GM12878 (cell line): ENCODE measurements at regions not wholly inside any gene's neighbourhood (a gene's known extent, or its start where the extent isn't known, plus 50 kb on each side); places are given as distances from the start of the nearest gene placed in this dataset.

Experiments used
- ATF2 ChIP-seq: IDR thresholded peaks from 2 replicates; pipeline ENCODE4 v1.6.1; 2012; ENCODE audit warnings: low read length, inconsistent platforms
- JUNB ChIP-seq: IDR thresholded peaks from 2 replicates; pipeline ENCODE4 v1.6.1; 2016; ENCODE audit warnings: antibody characterized with exemption, mild to moderate bottlenecking
- JUND ChIP-seq: IDR thresholded peaks from 2 replicates; pipeline ENCODE4 v1.6.1; 2012; ENCODE audit warnings: low read depth, mild to moderate bottlenecking, low read length, improper control_type of control experiment, moderate library complexity
- NFYA ChIP-seq: IDR thresholded peaks from 2 replicates; pipeline ENCODE4 v1.6.1; 2011; ENCODE audit warnings: low read depth, mild to moderate bottlenecking, low read length, improper control_type of control experiment, borderline replicate concordance
- POLR2AphosphoS5 ChIP-seq: IDR thresholded peaks from 2 replicates; pipeline ENCODE4 v1.6.1; 2011; ENCODE audit warnings: mild to moderate bottlenecking, low read length, inconsistent platforms
- REST ChIP-seq: IDR thresholded peaks from 2 replicates; pipeline ENCODE4 v1.6.1; 2012; ENCODE audit warnings: mild to moderate bottlenecking, low read depth, low read length
- SMC3 ChIP-seq: IDR thresholded peaks from 2 replicates; pipeline ENCODE4 v1.6.1; 2011; ENCODE audit warnings: low read length, improper control_type of control experiment, borderline replicate concordance
- TAF1 ChIP-seq: IDR thresholded peaks from 2 replicates; pipeline ENCODE4 v1.6.1; 2011; ENCODE audit warnings: mild to moderate bottlenecking, low read depth, low read length, borderline replicate concordance
- USF2 ChIP-seq: IDR thresholded peaks from 2 replicates; pipeline ENCODE4 v1.6.1; 2011; ENCODE audit warnings: low read depth, low read length, improper control_type of control experiment, borderline replicate concordance
- TF ChIP-seq, protein P1 (sequence below): fragments of 450-650 bp; IDR thresholded peaks from 2 replicates; pipeline ENCODE4 v1.6.1; 2017; ENCODE audit warnings: mild to moderate bottlenecking, low read depth, inconsistent platforms; ENCODE audit not compliant: poor library complexity, severe bottlenecking
- TF ChIP-seq, protein P2 (sequence below), 3 experiments: IDR thresholded peaks in 2 of 3; conservative IDR thresholded peaks in 1 of 3; 2 replicates each; pipeline ENCODE4 v1.5.1; 2011; ENCODE audit warnings: low read depth in 3 of 3, low read length in 3 of 3, mild to moderate bottlenecking in 3 of 3, control low read depth in 2 of 3, moderate library complexity in 2 of 3, inconsistent platforms in 1 of 3, mixed read lengths in 1 of 3; ENCODE audit not compliant: control insufficient read depth in 2 of 3, insufficient read depth in 1 of 3; ENCODE audit errors: extremely low read depth in 1 of 3
- TF ChIP-seq, protein P3 (sequence below): IDR thresholded peaks from 2 replicates; pipeline ENCODE4 v1.6.1; 2012; ENCODE audit warnings: low read depth, low read length, improper control_type of control experiment

- TF ChIP-seq SMC3 (no peak), JUNB (no peak), USF2 (no peak), TAF1 (no peak), JUND (no peak), ATF2 (no peak), REST (no peak), NFYA (no peak), POLR2AphosphoS5 (no peak)
- TF ChIP-seq, protein P1, sequence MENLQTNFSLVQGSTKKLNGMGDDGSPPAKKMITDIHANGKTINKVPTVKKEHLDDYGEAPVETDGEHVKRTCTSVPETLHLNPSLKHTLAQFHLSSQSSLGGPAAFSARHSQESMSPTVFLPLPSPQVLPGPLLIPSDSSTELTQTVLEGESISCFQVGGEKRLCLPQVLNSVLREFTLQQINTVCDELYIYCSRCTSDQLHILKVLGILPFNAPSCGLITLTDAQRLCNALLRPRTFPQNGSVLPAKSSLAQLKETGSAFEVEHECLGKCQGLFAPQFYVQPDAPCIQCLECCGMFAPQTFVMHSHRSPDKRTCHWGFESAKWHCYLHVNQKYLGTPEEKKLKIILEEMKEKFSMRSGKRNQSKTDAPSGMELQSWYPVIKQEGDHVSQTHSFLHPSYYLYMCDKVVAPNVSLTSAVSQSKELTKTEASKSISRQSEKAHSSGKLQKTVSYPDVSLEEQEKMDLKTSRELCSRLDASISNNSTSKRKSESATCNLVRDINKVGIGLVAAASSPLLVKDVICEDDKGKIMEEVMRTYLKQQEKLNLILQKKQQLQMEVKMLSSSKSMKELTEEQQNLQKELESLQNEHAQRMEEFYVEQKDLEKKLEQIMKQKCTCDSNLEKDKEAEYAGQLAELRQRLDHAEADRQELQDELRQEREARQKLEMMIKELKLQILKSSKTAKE = no peak
- TF ChIP-seq, protein P2, sequence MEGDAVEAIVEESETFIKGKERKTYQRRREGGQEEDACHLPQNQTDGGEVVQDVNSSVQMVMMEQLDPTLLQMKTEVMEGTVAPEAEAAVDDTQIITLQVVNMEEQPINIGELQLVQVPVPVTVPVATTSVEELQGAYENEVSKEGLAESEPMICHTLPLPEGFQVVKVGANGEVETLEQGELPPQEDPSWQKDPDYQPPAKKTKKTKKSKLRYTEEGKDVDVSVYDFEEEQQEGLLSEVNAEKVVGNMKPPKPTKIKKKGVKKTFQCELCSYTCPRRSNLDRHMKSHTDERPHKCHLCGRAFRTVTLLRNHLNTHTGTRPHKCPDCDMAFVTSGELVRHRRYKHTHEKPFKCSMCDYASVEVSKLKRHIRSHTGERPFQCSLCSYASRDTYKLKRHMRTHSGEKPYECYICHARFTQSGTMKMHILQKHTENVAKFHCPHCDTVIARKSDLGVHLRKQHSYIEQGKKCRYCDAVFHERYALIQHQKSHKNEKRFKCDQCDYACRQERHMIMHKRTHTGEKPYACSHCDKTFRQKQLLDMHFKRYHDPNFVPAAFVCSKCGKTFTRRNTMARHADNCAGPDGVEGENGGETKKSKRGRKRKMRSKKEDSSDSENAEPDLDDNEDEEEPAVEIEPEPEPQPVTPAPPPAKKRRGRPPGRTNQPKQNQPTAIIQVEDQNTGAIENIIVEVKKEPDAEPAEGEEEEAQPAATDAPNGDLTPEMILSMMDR (IDR thresholded peaks at IDR 0.05 in 2 of 3, conservative IDR thresholded peaks at IDR 0.05 in 1 of 3; ENCODE audit: control insufficient read depth in 2 of 3, extremely low read depth in 1 of 3, insufficient read depth in 1 of 3, low read depth in 3 of 3, low read length in 3 of 3) = no peak
- TF ChIP-seq, protein P3, sequence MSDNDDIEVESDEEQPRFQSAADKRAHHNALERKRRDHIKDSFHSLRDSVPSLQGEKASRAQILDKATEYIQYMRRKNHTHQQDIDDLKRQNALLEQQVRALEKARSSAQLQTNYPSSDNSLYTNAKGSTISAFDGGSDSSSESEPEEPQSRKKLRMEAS = no peak
Measured at GRCh38 chr13:106178816-106179215, 356.6 kb downstream of the EFNB2 start.
